ENCODE measurements at regions not wholly inside any gene's neighbourhood (a gene's known extent, or its start where the extent isn't known, plus 50 kb on each side); places are given as distances from the start of the nearest gene placed in this dataset.

DNA sequence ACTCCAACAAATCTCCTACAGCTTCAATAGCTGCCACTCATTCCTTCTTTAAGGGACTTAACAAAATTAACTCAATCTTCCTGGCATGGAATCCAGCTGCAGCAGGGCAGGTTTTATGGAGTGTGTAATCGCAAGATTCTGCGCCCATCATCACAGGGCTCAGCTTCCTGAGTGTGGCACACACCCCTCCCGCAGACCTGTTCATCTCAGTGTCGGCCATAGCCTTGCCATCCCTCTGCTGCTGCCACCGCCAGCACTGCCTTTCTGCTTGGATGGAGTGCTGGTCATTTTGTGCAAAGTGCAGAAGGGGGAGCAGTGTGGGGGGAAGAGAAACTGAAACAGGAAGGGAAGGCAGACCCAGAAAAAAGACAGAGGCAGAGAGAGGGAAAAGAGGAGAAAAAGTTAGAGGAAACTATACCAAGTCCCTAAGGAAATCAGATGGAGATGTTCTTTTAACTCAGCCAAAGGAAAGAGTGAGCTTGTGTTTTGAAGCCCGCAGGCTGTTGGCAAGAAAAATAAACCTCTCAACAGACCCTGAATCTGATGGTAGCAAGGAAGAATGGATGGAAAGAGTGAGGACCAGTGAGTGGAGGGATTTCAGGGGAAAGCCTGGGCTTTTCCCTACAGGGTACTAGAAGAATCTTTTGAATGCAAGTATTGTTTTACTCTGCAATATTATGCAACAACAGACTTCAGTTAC, 324.2 kb downstream of the SEC16B start:
- no peak for TF ChIP-seq POLR2AphosphoS5 (IDR thresholded peaks at IDR 0.05; ENCODE audit: low read depth, low read length)
- TF ChIP-seq POLR2A (IDR thresholded peaks at IDR 0.05; ENCODE audit: low read depth, low read length) = no peak
- TF ChIP-seq TAF1 (IDR thresholded peaks at IDR 0.05; ENCODE audit: borderline replicate concordance, low read depth, low read length) = no peak

All from GM12892 (cell line).